Activated CD4-positive, alpha-beta T cell treated with anti-CD3 and anti-CD28 coated beads for 4 hours (primary cell): ENCODE measurements at regions not wholly inside any gene's neighbourhood (a gene's known extent, or its start where the extent isn't known, plus 50 kb on each side); places are given as distances from the start of the nearest gene placed in this dataset.

Experiments
- DNase-seq, 2 donors: peaks; one replicate each; pipeline ENCODE4 v3.0.0-alpha.2; 2020

DNA sequence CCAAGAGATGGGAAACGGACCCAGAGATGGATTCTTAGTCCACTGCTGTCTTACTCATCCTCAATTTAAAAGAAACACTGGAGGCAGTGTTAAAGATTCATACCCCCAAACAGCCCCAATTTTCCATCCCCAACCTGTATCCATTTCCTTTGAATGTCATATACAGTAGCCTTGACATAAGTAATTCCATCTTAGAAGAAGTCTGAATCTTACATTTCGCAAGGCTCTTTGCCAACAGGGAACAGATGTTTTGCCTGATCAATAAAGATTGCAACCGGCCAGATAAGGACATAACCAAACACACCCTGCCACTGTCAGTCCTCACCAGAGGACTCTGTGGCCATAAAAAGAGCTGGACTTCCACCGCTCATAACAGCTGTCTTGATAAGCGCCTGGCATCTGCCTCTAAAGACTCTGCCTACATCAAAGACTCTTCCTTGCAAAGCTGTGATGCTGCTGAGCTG, 59.0 kb upstream of the MED9 start:
- DNase-seq: no peak

DNA sequence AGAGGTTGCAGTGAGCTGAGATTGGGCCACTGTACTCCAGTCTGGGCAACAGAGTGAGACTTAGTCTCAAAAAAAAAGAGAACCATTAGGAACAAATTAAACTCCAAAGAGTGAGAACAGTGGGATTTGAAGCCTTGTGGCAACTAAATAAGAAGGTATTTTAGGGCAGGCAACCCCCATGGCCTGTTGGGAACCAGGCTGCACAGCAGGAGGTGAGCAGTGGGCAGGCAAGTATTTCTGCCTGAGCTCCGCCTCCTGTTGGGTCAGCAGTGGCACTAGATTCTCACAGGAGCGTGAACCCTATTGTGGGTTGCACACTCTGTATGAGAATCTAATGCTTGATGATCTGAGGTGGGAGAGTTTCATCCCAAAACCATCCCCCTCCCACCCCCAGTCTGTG, 57.6 kb upstream of the MED9 start:
- no peak for DNase-seq

DNA sequence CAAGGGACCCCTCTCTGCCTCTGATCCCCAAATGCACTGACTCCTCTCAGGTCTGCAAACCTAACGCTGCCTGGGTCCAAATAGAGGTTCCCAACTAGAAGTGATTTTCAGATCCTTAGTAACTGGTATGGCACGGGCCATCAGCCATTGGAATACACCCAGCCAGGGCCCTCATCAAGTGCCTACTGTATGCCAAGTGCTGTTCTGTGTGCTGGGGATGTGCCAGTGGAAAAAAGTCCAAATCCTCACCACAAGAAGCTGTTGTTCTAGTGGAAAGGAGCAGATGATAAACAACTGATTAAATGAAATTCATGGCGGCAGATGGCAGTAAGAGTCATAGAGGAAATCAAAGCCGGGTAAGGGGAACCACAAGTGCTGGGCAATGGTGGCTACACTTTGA, 57.2 kb upstream of the MED9 start:
- no peak for DNase-seq

DNA sequence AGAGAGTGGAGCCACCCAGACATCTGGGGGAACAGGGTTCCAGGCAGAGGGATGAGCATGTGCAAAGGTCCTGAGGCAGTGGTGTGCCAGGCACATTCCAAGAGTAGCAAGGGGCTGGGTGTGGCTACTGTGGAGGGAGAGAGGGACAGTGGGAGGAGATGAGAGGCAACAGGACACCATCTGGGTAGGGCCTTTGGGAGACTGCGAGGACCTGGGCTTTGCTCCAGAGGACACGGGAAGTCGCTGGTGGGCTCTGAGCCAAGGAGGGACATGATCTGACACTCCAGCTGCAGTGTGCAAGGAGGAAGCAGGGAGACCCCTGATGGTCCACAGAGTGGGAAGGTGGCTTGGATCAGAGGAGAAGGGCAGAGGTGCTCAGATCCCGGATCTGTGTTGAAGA, 56.7 kb upstream of the MED9 start:
- DNase-seq: no peak

DNA sequence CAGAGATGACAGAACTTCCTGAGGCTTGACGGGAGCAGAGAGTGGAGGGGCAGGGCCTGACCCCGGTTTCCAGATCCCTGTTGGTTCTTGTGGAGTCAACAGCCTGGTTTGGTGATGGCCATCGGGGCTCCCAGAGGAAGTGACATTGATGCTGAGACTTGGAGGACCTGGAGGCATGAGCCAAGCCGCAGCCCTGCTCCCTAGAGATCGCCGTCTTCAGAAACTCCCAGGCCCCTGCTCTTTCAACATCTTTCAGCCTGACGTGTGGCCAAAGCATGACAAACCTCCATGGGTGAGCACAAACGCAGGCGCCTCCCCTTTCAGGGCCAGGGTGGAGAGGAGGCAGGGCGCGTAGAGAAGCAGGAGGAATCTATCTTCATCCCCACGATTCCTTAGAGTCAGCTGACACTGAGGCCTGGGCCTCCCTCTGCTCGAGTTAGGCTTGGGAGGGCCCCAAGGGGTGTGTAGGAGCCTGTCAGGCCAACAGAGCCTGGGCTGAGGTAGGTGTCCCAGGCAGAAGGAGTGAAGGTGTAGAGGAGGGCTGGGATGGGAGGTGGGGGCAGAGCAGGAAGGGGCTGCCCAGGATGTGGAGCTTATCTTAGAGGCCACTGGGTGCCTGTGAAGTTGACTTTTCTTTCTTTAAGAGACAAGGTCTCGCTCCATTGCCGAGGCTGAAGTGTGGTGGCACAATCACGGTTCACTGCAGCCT, 56.1 kb upstream of the MED9 start:
- DNase-seq: no peak

DNA sequence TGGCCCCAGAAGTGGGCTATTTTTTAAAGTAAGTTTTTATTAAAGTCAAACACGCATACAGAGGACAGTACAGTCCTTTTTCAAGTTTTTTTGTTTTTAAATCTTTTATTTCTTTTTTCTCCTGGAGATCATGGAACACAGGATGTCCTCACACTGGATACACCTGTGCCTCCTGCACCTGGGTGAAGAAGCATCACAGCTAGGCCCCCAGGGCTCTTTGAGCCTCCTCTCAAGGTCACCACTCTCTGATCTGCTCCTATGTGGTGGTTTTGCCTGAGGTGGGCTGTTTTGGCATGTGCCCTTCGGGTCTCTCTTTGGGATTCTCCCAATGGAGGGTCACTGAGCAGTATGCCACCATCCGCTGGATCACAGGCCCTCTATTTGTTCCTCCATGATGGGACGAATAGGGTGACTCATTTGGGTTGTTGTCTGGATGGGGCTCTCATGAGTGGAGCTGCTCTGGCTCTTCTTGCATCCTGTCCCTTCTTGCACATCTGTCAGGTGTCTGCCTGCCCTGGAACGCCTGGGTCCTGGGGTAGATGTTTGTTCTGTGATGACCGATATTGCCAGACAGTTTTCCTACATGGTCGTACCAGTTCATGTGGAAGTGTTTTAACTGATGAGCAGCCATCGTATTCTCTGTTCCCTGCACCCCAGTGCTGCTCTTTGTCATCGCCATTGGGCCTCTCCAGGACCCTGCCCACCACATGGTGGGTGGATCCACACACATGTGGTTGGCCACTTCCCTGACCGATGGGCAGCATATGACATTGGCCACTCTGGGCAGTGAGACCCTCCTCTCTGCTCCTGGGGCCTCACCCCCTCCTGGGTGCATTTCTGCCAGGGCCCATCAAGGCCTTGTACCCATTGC, 55.2 kb upstream of the MED9 start:
- DNase-seq: no peak

DNA sequence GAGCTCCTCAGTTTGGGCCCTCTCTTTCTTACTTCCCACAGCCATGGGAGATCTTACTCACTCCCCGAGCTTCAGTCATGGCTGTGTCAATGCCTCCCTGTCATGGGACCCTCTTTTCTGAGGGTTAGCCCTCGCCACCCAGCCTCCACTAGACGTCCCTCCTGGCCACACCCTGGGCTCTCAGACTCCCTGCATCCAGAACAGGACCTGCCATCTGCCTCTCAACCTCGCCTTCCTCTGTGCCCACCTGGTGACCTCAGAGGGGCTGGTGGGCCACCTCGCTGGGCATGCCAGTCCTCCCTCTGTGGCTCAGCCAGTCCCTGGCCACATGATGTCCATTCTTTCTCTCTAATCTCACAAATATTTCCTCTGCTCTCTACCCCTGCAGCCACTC, 54.6 kb upstream of the MED9 start:
- DNase-seq: no peak

DNA sequence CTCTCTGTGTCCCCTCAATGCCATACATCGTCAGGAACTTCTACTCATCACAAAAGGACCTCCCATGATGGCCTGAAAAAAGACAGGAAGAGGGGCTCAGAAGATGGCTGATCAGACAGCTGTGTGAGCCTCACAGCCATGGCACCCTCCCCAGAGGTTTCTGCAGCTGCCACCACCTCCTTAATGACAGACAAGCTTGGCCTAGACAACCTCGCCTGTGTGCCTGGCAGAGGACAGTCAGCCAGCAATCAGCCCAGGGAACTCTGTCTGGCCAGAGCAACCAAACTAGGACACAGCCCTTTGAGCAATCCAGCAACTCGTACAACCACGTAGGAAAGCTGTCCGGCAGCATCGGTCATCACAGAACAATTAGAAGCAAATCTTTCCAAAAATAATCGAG, 54.2 kb upstream of the MED9 start:
- no peak for DNase-seq

DNA sequence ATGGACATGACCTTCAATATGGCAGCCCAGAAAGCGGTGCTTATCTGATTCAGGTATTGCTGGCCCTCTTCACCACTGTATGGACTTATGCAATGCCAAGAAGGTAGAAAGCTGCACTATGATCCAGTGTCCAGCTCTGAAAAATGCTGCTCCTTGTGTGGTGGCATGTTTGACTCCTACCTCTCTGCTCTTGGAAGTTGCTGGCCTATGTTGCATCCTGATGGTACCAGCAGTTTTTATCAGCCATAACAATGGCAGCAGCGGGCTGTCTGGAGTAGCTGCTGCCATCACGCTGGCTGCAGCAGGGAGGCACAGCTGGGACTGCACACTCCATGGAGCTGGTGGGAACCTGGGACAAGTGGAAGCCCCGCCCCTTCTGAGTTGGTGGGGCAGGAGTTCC, 53.1 kb upstream of the MED9 start:
- DNase-seq: no peak

DNA sequence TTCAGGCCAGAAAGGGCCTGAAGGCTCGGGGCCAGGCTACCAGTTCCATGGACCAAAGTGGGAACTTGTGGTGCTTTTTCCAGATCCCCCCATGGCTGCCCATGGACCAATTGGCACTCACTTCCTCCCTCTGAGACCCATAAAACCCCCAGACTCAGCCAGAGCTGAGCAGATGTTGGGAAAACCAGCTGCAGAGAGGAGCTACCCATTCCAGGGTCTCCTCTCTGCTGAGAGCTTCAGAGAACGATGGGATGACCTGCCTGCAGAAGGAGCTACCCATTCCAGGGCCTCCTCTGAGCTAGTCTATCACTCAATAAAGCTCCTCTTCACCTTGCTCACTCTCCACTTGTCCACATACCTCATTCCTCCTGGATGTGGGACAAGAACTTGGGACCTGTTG, 52.2 kb upstream of the MED9 start:
- DNase-seq: no peak

DNA sequence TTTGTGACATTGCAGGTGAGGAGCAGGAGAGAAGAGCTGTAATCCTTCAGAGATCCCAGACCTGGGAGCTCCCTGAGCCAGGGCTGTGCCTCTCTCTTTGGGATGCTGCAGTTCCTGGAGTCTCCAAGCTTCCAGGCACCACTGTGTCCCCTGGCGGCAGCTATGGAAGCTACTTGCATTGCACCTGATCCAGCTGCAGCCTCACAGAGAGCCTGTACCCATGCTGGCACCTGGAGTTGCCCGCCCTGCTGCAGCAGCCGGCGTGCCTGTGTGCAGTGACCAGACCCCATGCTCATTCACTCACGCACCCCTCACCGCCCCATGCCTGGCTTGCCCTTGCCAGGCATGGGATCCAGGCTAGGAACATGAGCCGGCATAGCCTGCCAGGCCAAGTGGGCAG, 51.8 kb upstream of the MED9 start:
- no peak for DNase-seq

DNA sequence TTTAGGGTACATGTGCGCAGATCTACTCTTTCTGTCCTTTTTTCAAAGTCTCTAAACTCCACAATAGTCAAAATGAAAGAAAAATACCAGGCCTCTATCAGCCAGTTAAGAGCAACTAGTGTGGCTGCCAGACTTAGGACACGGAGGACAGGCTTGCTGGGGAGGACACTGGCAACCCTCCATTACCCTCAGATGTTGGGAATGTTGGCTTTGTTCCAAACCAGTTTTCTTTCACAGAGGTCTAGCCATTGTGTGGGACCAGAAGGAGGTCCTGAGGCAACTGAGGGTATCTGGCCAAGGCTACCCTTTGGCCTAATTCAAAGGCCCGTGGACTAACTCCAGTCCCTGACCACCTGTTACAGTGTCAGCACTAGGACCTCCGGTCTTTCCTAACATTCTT, 51.2 kb upstream of the MED9 start:
- DNase-seq: no peak

DNA sequence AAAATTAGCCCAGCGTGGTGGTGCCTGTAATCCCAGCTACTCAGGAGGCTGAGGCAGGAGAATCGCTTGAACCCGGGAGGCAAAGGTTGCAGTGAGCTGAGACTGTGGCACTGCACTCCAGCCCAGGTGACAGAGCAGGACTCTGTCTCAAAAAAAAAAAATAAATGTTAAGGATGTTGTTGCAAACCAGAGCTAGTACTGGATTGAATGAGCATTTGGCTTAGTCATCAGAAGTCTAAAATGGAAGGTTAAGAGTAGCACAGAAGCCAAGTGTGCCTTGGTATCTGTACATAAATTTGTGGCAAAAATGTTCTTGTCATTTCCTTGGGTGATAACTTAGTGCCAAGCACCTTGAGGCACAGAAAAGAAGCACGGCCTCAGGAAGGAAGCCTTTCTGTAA, 50.6 kb upstream of the MED9 start:
- no peak for DNase-seq
